ENCODE measurements at regions not wholly inside any gene's neighbourhood (a gene's known extent, or its start where the extent isn't known, plus 50 kb on each side); places are given as distances from the start of the nearest gene placed in this dataset.

- H3K4me3 ChIP-seq (ENCODE audit: insufficient read depth, low read length) = no peak overlapping the region
- H2AFZ ChIP-seq (ENCODE audit: low read length) = no peak overlapping the region
- no peak overlapping the region for H3K4me2 ChIP-seq (ENCODE audit: insufficient read depth, low read length)
- no peak for TF ChIP-seq CTCF (IDR thresholded peaks at IDR 0.05; ENCODE audit: extremely low read depth, low read depth, low read length)
- H3K36me3 ChIP-seq (ENCODE audit: insufficient read depth, low read length) = no peaks in the 10 kb centered on the region
- no peaks in the 10 kb centered on the region for H3K79me2 ChIP-seq (ENCODE audit: insufficient read depth, low read length)
- no peak for DNase-seq (ENCODE audit: insufficient read length, low spot score, missing footprints)
- H4K20me1 ChIP-seq (ENCODE audit: insufficient read depth, low read length) = no peaks in the 10 kb centered on the region
- H3K27ac ChIP-seq (ENCODE audit: low read depth, low read length) = no peak overlapping the region
- peaks cover 14% of the 10 kb centered on the region for H3K4me1 ChIP-seq (ENCODE audit: insufficient read depth, low read length)
- H3K9me3 ChIP-seq (ENCODE audit: low read depth, low read length) = no peaks in the 10 kb centered on the region
- no peaks in the 10 kb centered on the region for H3K27me3 ChIP-seq (ENCODE audit: insufficient read depth, low read length)
These were observed 398.6 kb upstream of the DDI1 start for GRCh38 chr11:103637831-103638230.

GRCh38 chr11:103644676-103645075 lies 391.8 kb upstream of the DDI1 start:
- H3K9me3 ChIP-seq (ENCODE audit: low read depth, low read length) = no peaks in the 10 kb centered on the region
- H3K27me3 ChIP-seq (ENCODE audit: insufficient read depth, low read length) = no peaks in the 10 kb centered on the region
- no peak overlapping the region for H3K27ac ChIP-seq (ENCODE audit: low read depth, low read length)
- H3K36me3 ChIP-seq (ENCODE audit: insufficient read depth, low read length) = no peaks in the 10 kb centered on the region
- H3K79me2 ChIP-seq (ENCODE audit: insufficient read depth, low read length) = no peaks in the 10 kb centered on the region
- no peak overlapping the region for H3K4me3 ChIP-seq (ENCODE audit: insufficient read depth, low read length)
- TF ChIP-seq CTCF (IDR thresholded peaks at IDR 0.05; ENCODE audit: extremely low read depth, low read depth, low read length) = no peak
- no peak overlapping the region for H2AFZ ChIP-seq (ENCODE audit: low read length)
- no peak for DNase-seq (ENCODE audit: insufficient read length, low spot score, missing footprints)
- H3K4me2 ChIP-seq (ENCODE audit: insufficient read depth, low read length) = no peak overlapping the region
- peaks cover 11% of the 10 kb centered on the region for H3K4me1 ChIP-seq (ENCODE audit: insufficient read depth, low read length)
- no peaks in the 10 kb centered on the region for H4K20me1 ChIP-seq (ENCODE audit: insufficient read depth, low read length)

- H3K27ac ChIP-seq (ENCODE audit: low read depth, low read length) = peak overlapping the region; percentile 35
- no peaks in the 10 kb centered on the region for H3K27me3 ChIP-seq (ENCODE audit: insufficient read depth, low read length)
- no peak overlapping the region for H3K4me2 ChIP-seq (ENCODE audit: insufficient read depth, low read length)
- peaks cover 11% of the 10 kb centered on the region for H3K4me1 ChIP-seq (ENCODE audit: insufficient read depth, low read length)
- no peaks in the 10 kb centered on the region for H3K36me3 ChIP-seq (ENCODE audit: insufficient read depth, low read length)
- H3K9me3 ChIP-seq (ENCODE audit: low read depth, low read length) = peaks cover 2% of the 10 kb centered on the region
- no peaks in the 10 kb centered on the region for H4K20me1 ChIP-seq (ENCODE audit: insufficient read depth, low read length)
- TF ChIP-seq CTCF (IDR thresholded peaks at IDR 0.05; ENCODE audit: extremely low read depth, low read depth, low read length) = no peak
- H3K4me3 ChIP-seq (ENCODE audit: insufficient read depth, low read length) = no peak overlapping the region
- DNase-seq (ENCODE audit: insufficient read length, low spot score, missing footprints) = no peak
- peak overlapping the region; percentile 31 for H2AFZ ChIP-seq (ENCODE audit: low read length)
- no peaks in the 10 kb centered on the region for H3K79me2 ChIP-seq (ENCODE audit: insufficient read depth, low read length)
These were observed 388.4 kb upstream of the DDI1 start for GRCh38 chr11:103648054-103648453.

GRCh38 chr11:103648670-103649400 lies 387.6 kb upstream of the DDI1 start:
- H4K20me1 ChIP-seq (ENCODE audit: insufficient read depth, low read length) = no peaks in the 10 kb centered on the region
- H3K36me3 ChIP-seq (ENCODE audit: insufficient read depth, low read length) = no peaks in the 10 kb centered on the region
- no peaks in the 10 kb centered on the region for H3K79me2 ChIP-seq (ENCODE audit: insufficient read depth, low read length)
- H3K27me3 ChIP-seq (ENCODE audit: insufficient read depth, low read length) = no peaks in the 10 kb centered on the region
- H3K4me1 ChIP-seq (ENCODE audit: insufficient read depth, low read length) = peaks cover 11% of the 10 kb centered on the region
- H3K4me2 ChIP-seq (ENCODE audit: insufficient read depth, low read length) = no peak overlapping the region
- no peak for DNase-seq (ENCODE audit: insufficient read length, low spot score, missing footprints)
- no peak for TF ChIP-seq CTCF (IDR thresholded peaks at IDR 0.05; ENCODE audit: extremely low read depth, low read depth, low read length)
- H2AFZ ChIP-seq (ENCODE audit: low read length) = no peak overlapping the region
- peak overlapping the region; percentile 35 for H3K27ac ChIP-seq (ENCODE audit: low read depth, low read length)
- peaks cover 2% of the 10 kb centered on the region for H3K9me3 ChIP-seq (ENCODE audit: low read depth, low read length)
- H3K4me3 ChIP-seq (ENCODE audit: insufficient read depth, low read length) = no peak overlapping the region
